Activated naive CD8-positive, alpha-beta T cell treated with anti-CD3 and anti-CD28 coated beads for 36 hours (primary cell): ENCODE measurements at regions not wholly inside any gene's neighbourhood (a gene's known extent, or its start where the extent isn't known, plus 50 kb on each side); places are given as distances from the start of the nearest gene placed in this dataset.

ENCODE experiments used
- DNase-seq: peaks from one replicate; pipeline ENCODE4 v3.0.0; 2021
- H3K27ac Mint-ChIP-seq: one replicate; pipeline ENCODE4 v1.8.0; 2022; ENCODE audit warnings: mild to moderate bottlenecking, moderate library complexity, mixed read lengths
- H3K27me3 Mint-ChIP-seq: one replicate; pipeline ENCODE4 v1.8.0; 2022; ENCODE audit warnings: mild to moderate bottlenecking, mixed read lengths
- H3K36me3 Mint-ChIP-seq: one replicate; pipeline ENCODE4 v1.8.0; 2021; ENCODE audit warnings: mild to moderate bottlenecking, mixed read lengths
- H3K4me1 Mint-ChIP-seq: one replicate; pipeline ENCODE4 v1.8.0; 2021; ENCODE audit warnings: mixed read lengths
- H3K4me3 Mint-ChIP-seq: one replicate; pipeline ENCODE4 v1.8.0; 2022; ENCODE audit warnings: mild to moderate bottlenecking, moderate library complexity, mixed read lengths
- H3K9me3 Mint-ChIP-seq: one replicate; pipeline ENCODE4 v1.8.0; 2022; ENCODE audit warnings: mixed read lengths

- DNase-seq = no peak
- Mint-ChIP-seq H3K4me1 (no peaks in the 10 kb centered on the region), H3K9me3 (no peaks in the 10 kb centered on the region), H3K27me3 (no peaks in the 10 kb centered on the region), H3K4me3 (no peak overlapping the region), H3K36me3 (no peaks in the 10 kb centered on the region), H3K27ac (no peak overlapping the region)
Observed at GRCh38 chr5:123671711-123672456, 159.9 kb downstream of the CSNK1G3 start.

GRCh38 chr5:123671042-123671441 is 159.1 kb downstream of the CSNK1G3 start:
- no peak overlapping the region for H3K27ac Mint-ChIP-seq
- peak; percentile 14 for DNase-seq
- H3K4me1 Mint-ChIP-seq = no peaks in the 10 kb centered on the region
- H3K27me3 Mint-ChIP-seq = no peaks in the 10 kb centered on the region
- H3K4me3 Mint-ChIP-seq = no peak overlapping the region
- no peaks in the 10 kb centered on the region for H3K9me3 Mint-ChIP-seq
- no peaks in the 10 kb centered on the region for H3K36me3 Mint-ChIP-seq
